ENCODE measurements at regions not wholly inside any gene's neighbourhood (a gene's known extent, or its start where the extent isn't known, plus 50 kb on each side); places are given as distances from the start of the nearest gene placed in this dataset.

DNA sequence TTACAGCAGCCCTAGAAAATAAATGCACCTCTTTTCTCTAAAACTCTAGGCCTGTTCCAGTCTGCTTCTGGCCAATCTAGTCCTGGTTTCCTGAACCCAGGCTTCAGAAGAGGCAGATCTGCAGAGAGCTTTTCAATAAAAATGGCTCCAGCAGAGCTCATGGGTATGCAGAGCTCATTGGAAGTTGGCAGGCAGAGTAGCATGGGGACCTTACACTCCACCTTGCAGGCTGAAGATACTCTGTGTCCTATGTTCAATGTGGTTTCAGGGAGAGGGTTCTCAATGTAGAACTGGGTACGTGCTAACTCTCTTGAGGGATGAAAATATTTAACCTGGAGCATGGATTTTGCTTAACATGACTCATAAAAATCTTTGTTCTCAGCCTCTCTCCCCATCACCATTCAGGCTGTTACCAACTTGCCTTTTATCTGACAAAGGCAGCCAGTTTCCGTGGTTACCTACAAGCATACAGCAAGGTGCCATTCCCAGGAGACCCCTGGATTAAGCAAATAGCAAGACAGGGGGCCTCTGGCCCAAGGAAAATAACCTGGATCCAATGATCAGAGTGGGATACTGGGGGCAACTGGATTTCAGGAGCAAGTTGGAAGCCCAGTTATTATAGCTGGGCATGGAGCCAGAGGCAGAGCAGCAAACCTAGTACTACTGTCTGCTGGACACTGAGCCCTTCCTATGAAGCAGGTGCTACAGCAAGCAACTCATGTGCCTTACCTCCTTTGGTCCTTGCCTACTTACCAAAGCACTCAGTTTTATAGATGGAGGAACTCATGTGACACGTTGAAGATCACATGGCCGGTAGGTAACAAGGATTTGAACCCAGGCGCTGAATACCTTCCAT, 98.2 kb upstream of the DHX40 start:
- no peak overlapping the region for H3K4me3 ChIP-seq (replicated peaks; ENCODE audit: low read depth, low read length)

DNA sequence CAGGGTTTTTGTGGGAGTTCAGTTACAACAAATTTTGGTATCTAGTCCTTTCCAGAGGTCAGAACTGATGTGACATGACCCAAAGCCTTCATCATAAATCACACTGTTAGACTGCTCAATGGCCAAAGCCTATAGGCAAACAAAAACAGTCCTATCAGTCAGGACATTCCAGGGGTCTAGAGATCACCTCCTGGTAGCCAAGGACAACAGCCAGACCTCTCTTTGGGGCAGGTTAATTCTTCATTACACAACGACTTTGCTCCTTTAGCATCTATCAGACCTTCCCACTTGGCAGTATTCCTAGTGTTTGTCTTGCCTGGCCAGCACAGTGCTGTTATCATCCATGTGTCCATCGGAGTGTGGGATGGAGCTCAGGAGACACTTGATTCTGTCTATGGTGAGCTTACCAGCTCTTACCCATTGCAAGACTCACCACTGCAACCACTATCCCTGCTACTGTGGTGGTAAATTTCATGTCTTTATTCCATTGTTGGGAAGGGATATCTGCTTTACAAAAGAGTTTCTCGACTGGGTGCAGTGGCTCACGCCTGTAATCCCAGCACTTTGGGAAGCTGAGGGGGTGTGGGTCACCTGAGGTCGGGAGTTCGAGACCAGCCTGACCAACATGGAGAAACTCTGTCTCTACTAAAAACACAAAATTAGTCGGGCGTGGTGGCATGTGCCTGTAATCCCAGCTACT, 95.5 kb upstream of the DHX40 start:
- TF ChIP-seq, protein P1, sequence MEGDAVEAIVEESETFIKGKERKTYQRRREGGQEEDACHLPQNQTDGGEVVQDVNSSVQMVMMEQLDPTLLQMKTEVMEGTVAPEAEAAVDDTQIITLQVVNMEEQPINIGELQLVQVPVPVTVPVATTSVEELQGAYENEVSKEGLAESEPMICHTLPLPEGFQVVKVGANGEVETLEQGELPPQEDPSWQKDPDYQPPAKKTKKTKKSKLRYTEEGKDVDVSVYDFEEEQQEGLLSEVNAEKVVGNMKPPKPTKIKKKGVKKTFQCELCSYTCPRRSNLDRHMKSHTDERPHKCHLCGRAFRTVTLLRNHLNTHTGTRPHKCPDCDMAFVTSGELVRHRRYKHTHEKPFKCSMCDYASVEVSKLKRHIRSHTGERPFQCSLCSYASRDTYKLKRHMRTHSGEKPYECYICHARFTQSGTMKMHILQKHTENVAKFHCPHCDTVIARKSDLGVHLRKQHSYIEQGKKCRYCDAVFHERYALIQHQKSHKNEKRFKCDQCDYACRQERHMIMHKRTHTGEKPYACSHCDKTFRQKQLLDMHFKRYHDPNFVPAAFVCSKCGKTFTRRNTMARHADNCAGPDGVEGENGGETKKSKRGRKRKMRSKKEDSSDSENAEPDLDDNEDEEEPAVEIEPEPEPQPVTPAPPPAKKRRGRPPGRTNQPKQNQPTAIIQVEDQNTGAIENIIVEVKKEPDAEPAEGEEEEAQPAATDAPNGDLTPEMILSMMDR (IDR thresholded peaks at IDR 0.05; ENCODE audit: low read depth, low read length, missing control alignments) = no peak
- no peak for DNase-seq (ENCODE audit: extremely low read depth, low read depth)
- H3K4me3 ChIP-seq (replicated peaks; ENCODE audit: low read depth, low read length) = no peak overlapping the region

More for the DNA sequence above, 98.2 kb upstream of the DHX40 start:
- TF ChIP-seq, protein P1 (IDR thresholded peaks at IDR 0.05; ENCODE audit: low read depth, low read length, missing control alignments) = no peak
- DNase-seq (ENCODE audit: extremely low read depth, low read depth) = no peak

DNA sequence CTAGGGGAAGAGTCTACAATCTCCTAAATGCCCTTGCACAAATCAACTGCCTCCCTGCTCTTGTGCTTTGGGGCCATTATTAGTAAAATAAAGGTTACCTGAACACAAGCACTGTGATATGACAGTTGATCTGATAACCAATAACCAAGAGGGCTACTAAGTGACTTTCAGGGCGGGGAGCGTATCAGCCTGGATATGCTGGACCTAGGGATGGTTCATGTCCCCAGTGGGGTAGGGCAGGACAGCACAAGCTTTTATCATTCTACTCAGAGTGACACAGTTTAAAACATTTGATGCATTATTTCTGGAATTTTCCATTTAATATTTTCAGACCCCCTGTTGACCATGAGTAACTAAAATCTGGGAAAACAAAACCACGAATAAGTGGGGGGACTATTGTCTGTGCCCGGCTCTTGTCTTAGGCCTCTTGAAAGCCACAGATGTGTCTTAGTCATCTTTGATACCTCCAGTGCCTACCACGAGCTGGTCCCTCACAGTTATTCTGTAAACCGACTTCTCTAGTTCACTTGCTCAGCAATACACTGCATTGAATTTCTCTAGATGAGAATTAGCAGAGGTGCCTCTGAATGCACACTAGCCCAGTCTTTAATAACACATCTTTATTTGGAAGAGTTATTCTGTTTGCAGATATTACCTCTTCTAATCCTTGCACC, 94.6 kb upstream of the DHX40 start:
- no peak for DNase-seq (ENCODE audit: extremely low read depth, low read depth)
- TF ChIP-seq, protein P1 (IDR thresholded peaks at IDR 0.05; ENCODE audit: low read depth, low read length, missing control alignments) = no peak
- H3K4me3 ChIP-seq (replicated peaks; ENCODE audit: low read depth, low read length) = no peak overlapping the region

DNA sequence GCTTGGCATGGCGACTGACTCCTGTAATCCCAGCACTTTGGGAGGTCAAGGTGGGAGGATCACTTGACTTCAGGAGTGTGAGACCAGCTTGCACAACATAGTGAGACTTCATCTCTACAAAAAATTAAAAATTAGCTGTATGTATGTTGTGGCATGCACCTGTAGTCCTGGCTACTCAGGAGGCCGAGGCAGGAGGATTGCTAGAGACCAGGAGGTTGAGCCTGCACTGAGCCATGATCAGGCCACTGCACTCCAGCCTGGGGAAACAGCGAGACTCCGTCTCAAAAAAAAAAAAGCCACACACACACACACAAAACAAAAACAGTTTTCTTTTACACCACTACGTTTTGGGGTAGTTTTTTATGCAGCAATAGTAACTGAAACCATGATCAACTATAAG, 89.0 kb upstream of the DHX40 start:
- no peak for DNase-seq (ENCODE audit: extremely low read depth, low read depth)
- H3K4me3 ChIP-seq (replicated peaks; ENCODE audit: low read depth, low read length) = no peak overlapping the region
- TF ChIP-seq, protein P1 (IDR thresholded peaks at IDR 0.05; ENCODE audit: low read depth, low read length, missing control alignments) = no peak

DNA sequence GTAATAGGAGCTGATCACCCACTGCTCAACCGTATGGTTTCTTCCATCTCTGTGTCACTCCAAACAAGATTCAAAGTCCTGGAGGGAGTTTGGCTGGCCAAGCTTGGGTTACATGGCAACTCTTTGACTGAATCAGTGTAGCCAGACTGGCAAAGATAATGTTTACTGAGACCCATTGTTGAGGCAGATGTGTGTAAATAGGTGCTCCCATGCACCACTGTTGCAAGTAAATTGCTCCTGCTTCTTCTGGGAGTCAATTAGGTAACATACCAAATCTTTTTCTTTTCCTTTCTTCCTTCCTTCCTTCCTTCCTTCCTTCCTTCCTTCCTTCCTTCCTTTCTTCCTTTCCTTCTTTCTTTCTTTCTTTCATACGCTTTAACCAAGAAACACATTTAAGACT, 86.3 kb upstream of the DHX40 start:
- no peak for DNase-seq (ENCODE audit: extremely low read depth, low read depth)
- H3K4me3 ChIP-seq (replicated peaks; ENCODE audit: low read depth, low read length) = no peak overlapping the region
- TF ChIP-seq, protein P1 (IDR thresholded peaks at IDR 0.05; ENCODE audit: low read depth, low read length, missing control alignments) = no peak

DNA sequence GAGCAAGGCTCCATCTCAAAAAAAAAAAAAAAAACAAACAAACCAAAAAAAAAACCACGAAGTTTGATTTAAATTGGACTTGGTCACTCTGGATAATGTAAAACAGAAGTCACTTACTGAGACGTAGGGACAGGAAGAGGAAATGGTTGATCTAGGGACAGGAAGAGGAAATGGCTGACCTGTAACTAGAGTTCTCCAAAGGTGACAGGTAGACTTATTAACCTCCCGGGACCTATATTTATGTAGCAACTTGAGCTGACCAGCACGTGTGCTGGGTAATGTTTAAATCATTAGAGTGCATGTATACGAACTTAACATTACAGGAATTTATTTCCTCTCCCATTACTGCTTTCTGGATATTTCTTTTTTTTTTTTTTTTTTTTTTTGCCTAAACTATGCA, 81.5 kb upstream of the DHX40 start:
- TF ChIP-seq, protein P1 (IDR thresholded peaks at IDR 0.05; ENCODE audit: low read depth, low read length, missing control alignments) = no peak
- no peak for DNase-seq (ENCODE audit: extremely low read depth, low read depth)
- no peak overlapping the region for H3K4me3 ChIP-seq (replicated peaks; ENCODE audit: low read depth, low read length)

Data from HFF-Myc (cell line).